ENCODE measurements at regions not wholly inside any gene's neighbourhood (a gene's known extent, or its start where the extent isn't known, plus 50 kb on each side); places are given as distances from the start of the nearest gene placed in this dataset.

DNA sequence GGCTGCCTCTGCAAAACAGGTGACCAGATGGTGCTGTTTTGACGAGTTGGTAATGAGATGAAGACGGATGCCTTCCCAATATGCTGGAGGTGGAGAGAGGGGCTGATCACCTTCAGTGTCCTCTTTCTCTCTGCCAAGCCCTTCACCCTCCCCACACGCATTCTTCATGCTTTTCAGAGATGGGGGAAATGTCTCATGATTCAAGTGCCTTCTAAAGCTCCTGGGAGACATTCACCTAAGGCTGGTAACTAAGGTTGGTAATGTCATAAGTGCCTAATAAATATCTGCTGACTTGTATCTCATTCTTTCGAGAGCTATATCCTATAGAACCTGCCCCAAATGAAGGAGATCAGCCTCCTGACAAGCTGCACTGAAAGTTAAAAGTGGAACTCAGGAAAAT, 86.2 kb upstream of the MBNL2 start:
- no peak for TF ChIP-seq POLR2A (IDR thresholded peaks at IDR 0.05)
- TF ChIP-seq, protein P1, sequence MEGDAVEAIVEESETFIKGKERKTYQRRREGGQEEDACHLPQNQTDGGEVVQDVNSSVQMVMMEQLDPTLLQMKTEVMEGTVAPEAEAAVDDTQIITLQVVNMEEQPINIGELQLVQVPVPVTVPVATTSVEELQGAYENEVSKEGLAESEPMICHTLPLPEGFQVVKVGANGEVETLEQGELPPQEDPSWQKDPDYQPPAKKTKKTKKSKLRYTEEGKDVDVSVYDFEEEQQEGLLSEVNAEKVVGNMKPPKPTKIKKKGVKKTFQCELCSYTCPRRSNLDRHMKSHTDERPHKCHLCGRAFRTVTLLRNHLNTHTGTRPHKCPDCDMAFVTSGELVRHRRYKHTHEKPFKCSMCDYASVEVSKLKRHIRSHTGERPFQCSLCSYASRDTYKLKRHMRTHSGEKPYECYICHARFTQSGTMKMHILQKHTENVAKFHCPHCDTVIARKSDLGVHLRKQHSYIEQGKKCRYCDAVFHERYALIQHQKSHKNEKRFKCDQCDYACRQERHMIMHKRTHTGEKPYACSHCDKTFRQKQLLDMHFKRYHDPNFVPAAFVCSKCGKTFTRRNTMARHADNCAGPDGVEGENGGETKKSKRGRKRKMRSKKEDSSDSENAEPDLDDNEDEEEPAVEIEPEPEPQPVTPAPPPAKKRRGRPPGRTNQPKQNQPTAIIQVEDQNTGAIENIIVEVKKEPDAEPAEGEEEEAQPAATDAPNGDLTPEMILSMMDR (IDR thresholded peaks at IDR 0.05) = no peak
